Hematopoietic multipotent progenitor cell (in vitro differentiated cells): ENCODE measurements at regions not wholly inside any gene's neighbourhood (a gene's known extent, or its start where the extent isn't known, plus 50 kb on each side); places are given as distances from the start of the nearest gene placed in this dataset.

ENCODE experiments used
- DNase-seq, 3 donors: peaks; one replicate each; pipeline ENCODE4 v3.0.0-alpha.2; 2011 to 2015; ENCODE audit warnings: low read depth in 2 of 3, low spot score in 2 of 3

DNA sequence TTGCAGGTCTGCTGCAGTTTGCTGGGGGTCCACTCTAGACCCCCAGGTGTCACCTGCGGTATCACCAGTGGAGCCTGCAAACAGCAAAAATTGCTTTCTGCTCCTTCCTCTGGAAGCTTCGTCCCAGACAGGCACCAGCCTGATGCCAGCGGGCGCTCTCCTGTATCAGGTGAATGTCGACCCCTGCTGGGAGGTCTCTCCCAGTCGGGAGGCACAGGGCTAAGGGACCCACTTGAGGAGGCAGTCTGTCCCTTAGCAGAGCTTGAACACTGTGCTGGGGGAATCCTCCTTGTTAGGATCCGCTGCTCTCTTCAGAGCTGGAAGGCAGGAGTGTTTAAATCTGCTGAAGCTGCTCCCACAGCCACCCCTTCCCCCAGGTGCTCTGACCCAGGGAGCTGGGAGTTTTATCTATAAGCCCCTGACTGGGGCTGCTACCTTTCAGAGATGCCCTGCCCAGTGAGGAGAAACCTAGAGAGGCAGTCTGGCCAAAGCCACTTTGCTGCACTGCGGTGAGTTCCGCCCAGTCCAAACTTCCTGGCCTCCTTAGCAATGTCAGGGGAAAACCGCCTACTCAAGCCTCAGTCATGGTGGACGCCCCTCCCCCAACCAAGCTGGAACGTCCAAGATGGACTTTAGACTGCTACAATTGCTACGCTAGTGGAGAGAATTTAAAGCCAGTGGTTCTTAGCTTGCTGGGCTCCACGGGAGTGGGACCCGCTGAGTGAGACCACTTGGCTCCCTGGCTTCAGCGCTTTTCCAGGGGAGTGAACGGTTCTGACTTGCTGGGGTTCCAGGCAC lies 652.5 kb downstream of the KCNJ3 start:
- no peak for DNase-seq

GRCh38 chr2:155332016-155332415 lies 633.5 kb downstream of the KCNJ3 start:
- no peak for DNase-seq

DNA sequence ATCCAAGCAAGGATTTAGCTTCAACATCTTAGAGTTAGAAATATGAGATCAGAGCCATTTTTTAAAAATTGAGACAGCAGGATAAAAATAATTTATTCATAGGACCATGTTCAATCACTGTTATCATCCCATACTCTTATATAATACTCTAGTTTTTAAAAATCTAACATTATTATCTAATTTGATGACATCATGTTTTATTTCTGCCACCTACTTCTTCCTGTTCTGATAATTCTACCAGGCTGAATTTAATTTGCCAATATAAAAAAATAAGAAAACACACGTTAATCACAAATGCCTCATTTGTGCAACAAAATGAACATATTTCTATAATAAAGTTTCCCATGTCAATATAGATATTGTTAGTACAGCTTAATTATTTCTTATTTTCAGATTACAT lies 621.7 kb downstream of the KCNJ3 start:
- DNase-seq: no peak

DNA sequence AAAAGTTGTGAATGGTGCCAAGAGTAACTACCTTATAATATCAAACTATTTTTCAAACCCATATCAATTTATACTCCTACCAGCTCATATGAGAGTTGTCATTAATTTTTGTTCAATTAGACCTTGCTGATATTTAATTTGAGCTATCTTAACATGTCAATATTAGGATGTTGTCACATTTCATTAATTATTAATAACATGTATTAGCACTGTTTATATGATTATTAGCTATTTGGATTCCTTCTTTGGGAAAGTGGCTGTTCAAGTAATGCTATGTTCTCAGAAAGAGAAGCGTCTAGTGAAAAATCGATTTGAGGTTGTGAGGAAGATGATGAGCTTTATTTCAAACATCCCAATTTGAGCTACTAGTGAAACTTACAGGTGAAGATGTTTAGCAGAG lies 620.2 kb downstream of the KCNJ3 start:
- no peak for DNase-seq

DNA sequence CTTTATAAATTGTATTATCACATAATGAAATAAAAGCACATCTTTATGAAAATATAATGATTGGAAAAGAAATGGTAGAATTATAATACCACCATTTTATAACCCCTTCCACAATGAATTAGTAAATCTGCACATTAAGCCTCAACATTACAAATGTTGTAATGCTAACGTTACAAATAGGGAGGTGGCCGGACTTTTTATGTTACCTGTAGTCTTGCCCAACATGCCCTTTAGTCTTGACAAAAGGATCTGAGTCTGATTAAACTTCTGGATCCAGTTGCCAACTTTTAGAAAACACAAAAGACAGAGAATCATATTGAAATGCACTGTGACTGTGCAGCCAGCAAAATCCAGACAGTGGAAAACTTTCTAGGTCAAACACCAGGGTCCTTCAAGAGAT lies 617.3 kb downstream of the KCNJ3 start:
- no peak for DNase-seq

GRCh38 chr2:155310589-155310988 lies 612.1 kb downstream of the KCNJ3 start:
- peak in 2 of 3 donors; percentile 42 to 71 for DNase-seq

GRCh38 chr2:155309483-155309882 lies 611.0 kb downstream of the KCNJ3 start:
- DNase-seq: no peak

GRCh38 chr2:155308367-155309009 lies 610.0 kb downstream of the KCNJ3 start:
- no peak for DNase-seq

- no peak for DNase-seq
Observed at GRCh38 chr2:155301221-155301620, 602.7 kb downstream of the KCNJ3 start.

- DNase-seq: no peak
Observed at GRCh38 chr2:155298001-155298400, 599.5 kb downstream of the KCNJ3 start.

DNA sequence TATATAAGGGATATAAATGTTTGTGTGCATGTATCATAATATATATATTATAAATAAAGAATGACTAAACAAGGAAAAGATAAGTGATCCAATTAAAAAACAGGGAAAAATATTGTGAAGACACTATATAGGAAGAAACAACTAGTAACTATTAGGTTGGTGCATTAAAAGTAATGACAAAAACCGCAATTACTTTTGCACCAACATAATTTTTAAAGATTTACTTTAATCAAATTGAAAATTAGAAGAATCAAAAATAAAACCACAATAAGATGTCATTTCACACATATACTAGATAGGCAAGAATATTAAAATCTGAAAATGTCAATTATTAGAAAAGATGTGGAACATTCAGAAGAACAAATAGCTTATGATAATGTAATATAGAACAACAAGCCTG lies 595.9 kb downstream of the KCNJ3 start:
- no peak for DNase-seq

GRCh38 chr2:155281907-155282306 lies 583.4 kb downstream of the KCNJ3 start:
- DNase-seq: no peak

DNA sequence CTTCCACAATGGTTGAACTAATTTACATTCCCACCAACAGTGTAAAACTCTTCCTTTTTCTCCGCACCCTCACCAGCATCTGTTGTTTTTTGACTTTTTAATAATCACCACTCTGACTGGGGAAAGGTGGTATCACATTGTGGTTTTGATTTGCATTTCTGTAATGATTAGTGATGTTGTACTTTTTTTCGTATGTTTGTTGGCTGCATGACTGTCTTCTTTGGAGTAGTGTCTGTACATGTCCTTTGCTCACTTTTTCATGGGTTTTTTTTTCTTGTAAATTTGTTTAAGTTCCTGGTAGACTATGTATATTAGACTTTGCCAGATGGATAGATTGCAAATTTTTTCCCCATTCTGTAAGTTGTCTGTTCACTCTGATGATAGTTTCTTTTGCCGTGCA lies 574.8 kb downstream of the KCNJ3 start:
- DNase-seq: no peak

DNA sequence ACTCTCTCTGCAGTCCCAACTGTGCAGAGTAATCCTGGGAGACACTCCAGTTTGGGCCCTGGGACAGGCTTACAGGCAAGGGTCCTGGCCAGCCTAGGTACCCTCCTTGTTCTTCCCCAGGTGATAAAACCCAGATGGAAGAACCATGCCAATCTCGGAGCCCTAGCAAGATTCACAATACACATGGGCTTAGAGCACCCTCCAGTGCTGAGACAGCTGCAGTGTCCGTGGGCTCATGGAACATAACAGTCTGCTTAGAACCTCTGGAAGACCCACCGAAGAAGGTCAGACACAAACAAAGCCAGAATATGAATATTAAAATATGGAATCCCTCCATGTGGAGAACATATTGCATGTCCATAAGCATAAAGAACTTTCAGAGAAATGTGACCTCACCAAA lies 568.1 kb downstream of the KCNJ3 start:
- DNase-seq: no peak

DNA sequence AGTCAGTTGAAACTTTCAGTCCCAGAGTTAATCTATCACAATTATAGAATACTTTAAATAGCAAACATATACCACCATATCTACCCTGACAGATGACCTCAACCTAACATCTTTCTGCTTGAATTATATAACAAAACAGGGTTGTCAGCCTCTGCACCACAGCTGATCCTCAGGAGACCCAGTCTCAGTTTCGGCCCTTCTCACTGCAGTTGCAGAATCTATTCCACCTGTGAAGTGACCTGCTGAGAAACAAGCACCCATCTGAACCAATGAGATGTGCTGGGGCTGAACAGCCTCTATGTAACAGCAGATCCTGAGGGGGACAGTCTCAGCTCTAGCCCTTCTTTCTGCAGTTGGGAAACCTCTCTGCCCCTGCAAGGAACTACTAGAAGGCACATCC lies 567.6 kb downstream of the KCNJ3 start:
- DNase-seq: no peak

DNA sequence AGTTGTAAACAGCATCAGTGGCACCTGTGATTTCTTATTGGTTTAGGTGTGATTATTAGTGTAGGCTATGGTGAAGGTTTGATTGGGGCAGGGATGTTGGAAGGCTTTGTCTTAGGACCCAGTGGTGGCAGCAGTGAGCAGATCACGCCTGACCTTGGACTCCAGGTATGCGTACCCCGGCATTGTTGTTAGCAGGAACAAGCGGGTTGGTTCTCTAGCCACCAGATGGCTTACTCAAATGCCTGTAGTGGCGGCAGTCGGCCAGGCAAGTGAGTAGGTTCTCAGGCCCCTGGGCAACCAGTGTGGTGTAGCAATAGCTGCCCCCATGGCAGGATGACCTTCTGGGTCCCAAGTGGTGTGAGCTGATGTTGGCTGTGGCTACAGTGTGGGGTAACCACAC lies 558.3 kb downstream of the KCNJ3 start:
- DNase-seq: no peak

DNA sequence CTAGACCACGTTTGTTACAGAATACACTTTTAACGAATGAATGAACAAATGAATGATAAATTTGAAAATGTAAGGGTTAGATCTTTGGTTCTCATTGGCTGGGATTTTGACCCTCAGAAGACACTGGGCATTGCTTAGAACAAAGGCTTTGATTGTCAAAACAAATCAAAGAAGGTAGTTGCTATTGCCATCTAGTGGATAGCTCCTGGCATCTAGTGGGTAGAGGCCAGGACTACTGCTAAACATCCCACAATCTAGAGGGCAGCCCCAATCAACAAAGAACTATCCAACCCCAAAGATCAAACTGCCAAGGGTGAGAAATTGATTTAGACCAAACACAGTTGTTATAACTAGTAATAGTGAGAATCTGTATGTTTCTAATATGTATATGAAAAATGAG lies 552.3 kb downstream of the KCNJ3 start:
- peak in 1 of 3 donors; percentile 32 for DNase-seq

DNA sequence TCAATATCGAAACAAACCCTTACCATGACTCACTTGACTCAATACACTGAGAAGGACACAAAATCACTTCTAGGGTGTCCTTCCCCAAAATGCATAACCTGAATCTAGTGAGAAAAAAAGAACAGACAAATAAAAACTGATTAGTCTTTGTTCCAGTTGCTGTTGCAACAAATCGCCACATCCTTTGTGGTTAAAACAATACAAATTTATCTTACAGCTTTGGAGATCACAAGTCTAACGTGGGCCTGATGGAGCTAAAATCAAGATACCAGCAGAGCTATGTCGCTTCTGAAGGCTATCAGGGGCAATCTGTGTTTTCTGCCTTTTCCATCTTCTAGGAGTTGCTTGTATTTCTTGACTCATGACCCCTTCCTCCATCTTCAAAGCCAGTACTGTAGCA lies 541.7 kb downstream of the KCNJ3 start:
- peak in 1 of 3 donors; percentile 24 for DNase-seq

DNA sequence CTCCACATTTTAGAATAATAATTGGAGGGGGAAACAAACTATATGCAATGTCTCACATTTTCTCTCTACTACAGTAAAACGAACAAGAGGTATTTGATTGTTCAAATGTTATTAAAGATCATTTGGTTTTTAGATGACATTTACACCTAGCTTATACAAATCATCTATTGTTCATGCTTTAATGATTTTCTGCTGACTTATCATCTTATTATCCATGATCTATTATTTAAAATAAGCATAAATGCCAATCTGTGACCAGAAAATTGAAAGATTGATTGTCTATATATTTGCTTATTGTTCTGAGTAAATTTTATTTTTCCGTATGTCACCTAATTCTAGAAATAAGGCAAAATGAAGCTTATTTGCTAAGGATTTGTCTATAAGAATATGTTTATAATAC lies 537.2 kb downstream of the KCNJ3 start:
- DNase-seq: no peak

- DNase-seq: peak in 2 of 3 donors; percentile 6 to 61
Observed at GRCh38 chr2:155223781-155224406, 525.4 kb downstream of the KCNJ3 start.

DNA sequence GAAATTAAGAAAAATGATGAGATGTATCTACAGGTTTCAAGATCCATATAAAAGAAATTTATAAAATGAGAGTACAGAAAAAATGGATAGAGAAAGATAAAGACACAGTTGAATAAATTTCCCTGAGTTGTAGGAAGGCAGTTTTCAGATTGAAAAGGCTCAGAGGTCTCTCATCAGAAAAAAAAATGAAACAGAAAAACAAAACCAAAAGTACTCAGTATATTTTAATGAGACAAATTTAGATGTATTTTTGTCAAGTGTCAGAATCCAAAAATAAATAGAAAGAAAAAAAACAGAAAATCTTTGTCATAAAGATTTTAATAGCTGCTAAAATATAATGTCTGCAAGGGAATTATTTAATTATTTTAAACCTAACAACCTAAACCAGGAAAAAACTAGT lies 520.5 kb downstream of the KCNJ3 start:
- DNase-seq: no peak
